ENCODE measurements at regions not wholly inside any gene's neighbourhood (a gene's known extent, or its start where the extent isn't known, plus 50 kb on each side); places are given as distances from the start of the nearest gene placed in this dataset.

DNA sequence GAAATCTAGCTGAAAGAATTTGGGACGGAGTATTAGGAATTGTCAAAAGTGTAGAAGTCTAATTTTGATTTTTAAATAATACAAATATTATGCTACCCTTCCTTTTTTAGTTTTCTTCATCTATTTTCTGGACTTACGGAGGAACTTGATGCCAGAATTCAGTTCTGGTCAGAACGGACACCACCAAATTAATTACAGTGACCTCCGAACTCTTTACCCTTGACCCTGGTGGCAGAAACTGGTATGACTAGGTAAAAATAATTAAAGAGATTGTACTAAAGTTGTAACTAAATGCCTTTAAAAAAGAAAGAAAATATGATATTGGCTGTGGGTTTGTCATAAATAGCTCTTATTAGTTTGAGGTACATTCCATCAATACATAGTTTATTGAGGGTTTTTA lies 751.1 kb upstream of the MAP3K7 start:
- TF ChIP-seq, protein P1, sequence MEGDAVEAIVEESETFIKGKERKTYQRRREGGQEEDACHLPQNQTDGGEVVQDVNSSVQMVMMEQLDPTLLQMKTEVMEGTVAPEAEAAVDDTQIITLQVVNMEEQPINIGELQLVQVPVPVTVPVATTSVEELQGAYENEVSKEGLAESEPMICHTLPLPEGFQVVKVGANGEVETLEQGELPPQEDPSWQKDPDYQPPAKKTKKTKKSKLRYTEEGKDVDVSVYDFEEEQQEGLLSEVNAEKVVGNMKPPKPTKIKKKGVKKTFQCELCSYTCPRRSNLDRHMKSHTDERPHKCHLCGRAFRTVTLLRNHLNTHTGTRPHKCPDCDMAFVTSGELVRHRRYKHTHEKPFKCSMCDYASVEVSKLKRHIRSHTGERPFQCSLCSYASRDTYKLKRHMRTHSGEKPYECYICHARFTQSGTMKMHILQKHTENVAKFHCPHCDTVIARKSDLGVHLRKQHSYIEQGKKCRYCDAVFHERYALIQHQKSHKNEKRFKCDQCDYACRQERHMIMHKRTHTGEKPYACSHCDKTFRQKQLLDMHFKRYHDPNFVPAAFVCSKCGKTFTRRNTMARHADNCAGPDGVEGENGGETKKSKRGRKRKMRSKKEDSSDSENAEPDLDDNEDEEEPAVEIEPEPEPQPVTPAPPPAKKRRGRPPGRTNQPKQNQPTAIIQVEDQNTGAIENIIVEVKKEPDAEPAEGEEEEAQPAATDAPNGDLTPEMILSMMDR (conservative IDR thresholded peaks at IDR 0.05 in 1 of 2, IDR thresholded peaks at IDR 0.05 in 1 of 2; ENCODE audit: low read depth in 1 of 2, low read length in 2 of 2) = peak in 1 of 2 donors; percentile 29
- no peak for TF ChIP-seq EZH2 (IDR thresholded peaks at IDR 0.05; ENCODE audit: low read length, missing control alignments)

Measured in fibroblast of lung (primary cell).